ENCODE measurements at regions not wholly inside any gene's neighbourhood (a gene's known extent, or its start where the extent isn't known, plus 50 kb on each side); places are given as distances from the start of the nearest gene placed in this dataset.

DNA sequence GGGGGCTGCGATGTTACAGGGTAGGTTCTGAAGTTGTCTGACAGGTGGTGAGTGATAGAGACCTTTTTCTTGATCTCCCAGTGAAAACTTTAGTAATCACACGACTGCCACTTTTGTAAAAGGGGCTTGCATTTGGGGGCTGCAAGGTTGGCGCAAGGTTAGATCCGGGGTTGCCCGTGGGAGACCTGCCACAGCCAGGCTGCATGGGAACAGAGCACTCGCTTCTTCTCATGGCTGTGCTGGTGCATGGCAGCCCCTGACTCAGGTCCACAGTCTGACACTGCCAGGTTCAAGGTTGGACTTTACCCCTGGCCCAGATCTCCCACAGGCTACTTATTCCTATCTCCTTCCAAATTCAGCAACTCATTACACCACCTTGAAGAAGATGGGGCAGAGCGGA is 1190.4 kb downstream of the UQCRFS1 start:
- no peak for TF ChIP-seq POLR2A (IDR thresholded peaks at IDR 0.05)
- TF ChIP-seq, protein P1, sequence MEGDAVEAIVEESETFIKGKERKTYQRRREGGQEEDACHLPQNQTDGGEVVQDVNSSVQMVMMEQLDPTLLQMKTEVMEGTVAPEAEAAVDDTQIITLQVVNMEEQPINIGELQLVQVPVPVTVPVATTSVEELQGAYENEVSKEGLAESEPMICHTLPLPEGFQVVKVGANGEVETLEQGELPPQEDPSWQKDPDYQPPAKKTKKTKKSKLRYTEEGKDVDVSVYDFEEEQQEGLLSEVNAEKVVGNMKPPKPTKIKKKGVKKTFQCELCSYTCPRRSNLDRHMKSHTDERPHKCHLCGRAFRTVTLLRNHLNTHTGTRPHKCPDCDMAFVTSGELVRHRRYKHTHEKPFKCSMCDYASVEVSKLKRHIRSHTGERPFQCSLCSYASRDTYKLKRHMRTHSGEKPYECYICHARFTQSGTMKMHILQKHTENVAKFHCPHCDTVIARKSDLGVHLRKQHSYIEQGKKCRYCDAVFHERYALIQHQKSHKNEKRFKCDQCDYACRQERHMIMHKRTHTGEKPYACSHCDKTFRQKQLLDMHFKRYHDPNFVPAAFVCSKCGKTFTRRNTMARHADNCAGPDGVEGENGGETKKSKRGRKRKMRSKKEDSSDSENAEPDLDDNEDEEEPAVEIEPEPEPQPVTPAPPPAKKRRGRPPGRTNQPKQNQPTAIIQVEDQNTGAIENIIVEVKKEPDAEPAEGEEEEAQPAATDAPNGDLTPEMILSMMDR (IDR thresholded peaks at IDR 0.05): no peak
